CD14-positive monocyte (primary cell): ENCODE measurements at regions not wholly inside any gene's neighbourhood (a gene's known extent, or its start where the extent isn't known, plus 50 kb on each side); places are given as distances from the start of the nearest gene placed in this dataset.

ENCODE experiments used
- DNase-seq, 3 donors: peaks; one replicate each; pipeline ENCODE4 v3.0.0-alpha.2; 2011 to 2022
- H2AFZ ChIP-seq: 2 replicates; pipeline ENCODE4 v1.6.0; 2012; ENCODE audit warnings: mild to moderate bottlenecking, low read depth, low read length, inconsistent platforms; ENCODE audit not compliant: insufficient read depth, poor library complexity, severe bottlenecking
- H3K27ac ChIP-seq, 2 donors: 1 replicate in 1 of 2; 2 replicates in 1 of 2; pipeline ENCODE4 v1.5.1; 2012 to 2013; ENCODE audit warnings: low read length in 2 of 2, control low read depth in 1 of 2, inconsistent platforms in 1 of 2, low read depth in 1 of 2, mild to moderate bottlenecking in 1 of 2
- H3K27me3 ChIP-seq, 2 donors: one replicate each; pipeline versions ENCODE4 v1.6.0 to v1.6.1; 2011 to 2013; ENCODE audit warnings: low read length in 2 of 2; ENCODE audit not compliant: control insufficient read depth in 2 of 2, insufficient read depth in 2 of 2
- H3K36me3 ChIP-seq, 2 donors: replicated peaks in 1 of 2; 1 replicate in 1 of 2; 2 replicates in 1 of 2; pipeline versions ENCODE4 v1.5.1 to v1.6.1; 2012 to 2013; ENCODE audit warnings: low read length in 2 of 2, control low read depth in 1 of 2, inconsistent platforms in 1 of 2, mild to moderate bottlenecking in 1 of 2; ENCODE audit not compliant: insufficient read depth in 2 of 2, control insufficient read depth in 1 of 2
- H3K4me1 ChIP-seq, 2 donors: 1 replicate in 1 of 2; 2 replicates in 1 of 2; pipeline versions ENCODE4 v1.5.1 to v1.6.1; 2012 to 2013; ENCODE audit warnings: low read length in 2 of 2, control low read depth in 1 of 2, inconsistent platforms in 1 of 2, mild to moderate bottlenecking in 1 of 2, moderate library complexity in 1 of 2; ENCODE audit not compliant: insufficient read depth in 2 of 2, control insufficient read depth in 1 of 2
- H3K4me2 ChIP-seq: replicated peaks from 2 replicates; pipeline ENCODE3; 2012; ENCODE audit warnings: low read length, moderate library complexity, mild to moderate bottlenecking; ENCODE audit not compliant: poor library complexity, severe bottlenecking; ENCODE audit errors: extremely low read depth
- H3K4me3 ChIP-seq, 3 experiments: fragments of 200-600 bp in 1 of 3; sonication (generic) in 1 of 3; replicated peaks in 1 of 3; 1 replicate in 2 of 3; 2 replicates in 1 of 3; pipeline ENCODE4 v1.5.1; 2011 to 2013; ENCODE audit warnings: low read length in 3 of 3, mild to moderate bottlenecking in 3 of 3, control low read depth in 2 of 3, low read depth in 2 of 3, inconsistent platforms in 1 of 3, moderate library complexity in 1 of 3
- H3K79me2 ChIP-seq: 2 replicates; pipeline ENCODE4 v1.6.0; 2012; ENCODE audit warnings: mild to moderate bottlenecking, control low read depth, inconsistent platforms, low read length, moderate library complexity; ENCODE audit not compliant: insufficient read depth
- H3K9ac ChIP-seq: 2 replicates; pipeline ENCODE4 v1.6.0; 2017; ENCODE audit warnings: low read length, mild to moderate bottlenecking; ENCODE audit not compliant: insufficient read depth, poor library complexity, severe bottlenecking
- H3K9me3 ChIP-seq, 2 donors: replicated peaks in 1 of 2; 1 replicate in 1 of 2; 2 replicates in 1 of 2; pipeline versions ENCODE4 v1.5.1 to v1.6.1; 2012 to 2013; ENCODE audit warnings: low read length in 2 of 2, control low read depth in 1 of 2; ENCODE audit not compliant: control insufficient read depth in 1 of 2, insufficient read depth in 1 of 2
- H4K20me1 ChIP-seq: 2 replicates; pipeline ENCODE4 v1.6.0; 2012; ENCODE audit warnings: mild to moderate bottlenecking, low read length, control low read depth, moderate library complexity; ENCODE audit not compliant: insufficient read depth
- H3K27ac Mint-ChIP-seq, 7 donors: one replicate each; pipeline ENCODE4 v1.8.0; 2020; ENCODE audit warnings: mild to moderate bottlenecking in 7 of 7, mixed read lengths in 7 of 7, moderate library complexity in 6 of 7, inconsistent platforms in 2 of 7
- H3K27me3 Mint-ChIP-seq, 3 donors: one replicate each; pipeline ENCODE4 v1.8.0; 2021 to 2022; ENCODE audit warnings: low read depth in 3 of 3, mild to moderate bottlenecking in 3 of 3, mixed read lengths in 3 of 3, moderate library complexity in 3 of 3, inconsistent platforms in 1 of 3
- H3K36me3 Mint-ChIP-seq, 2 donors: one replicate each; pipeline ENCODE4 v1.8.0; 2020; ENCODE audit warnings: mixed read lengths in 2 of 2, inconsistent platforms in 1 of 2, mild to moderate bottlenecking in 1 of 2
- H3K4me1 Mint-ChIP-seq: one replicate; pipeline ENCODE4 v1.8.0; 2020; ENCODE audit warnings: mild to moderate bottlenecking, mixed read lengths
- H3K4me3 Mint-ChIP-seq, 2 donors: one replicate each; pipeline ENCODE4 v1.8.0; 2020; ENCODE audit warnings: mild to moderate bottlenecking in 2 of 2, mixed read lengths in 2 of 2, moderate library complexity in 1 of 2
- H3K9me3 Mint-ChIP-seq, 7 donors: one replicate each; pipeline ENCODE4 v1.8.0; 2020 to 2022; ENCODE audit warnings: mixed read lengths in 7 of 7, mild to moderate bottlenecking in 6 of 7, moderate library complexity in 6 of 7, inconsistent platforms in 2 of 7
- CTCF ChIP-seq: fragments of 200-600 bp; IDR thresholded peaks from one replicate; pipeline ENCODE4 v1.8.0; 2022; ENCODE audit warnings: antibody characterized with exemption, mild to moderate bottlenecking
- WGBS: methylation state at CpG from one replicate; pipeline ENCODE4 v1.1.5; 2013; ENCODE audit warnings: missing lambda C conversion rate; ENCODE audit not compliant: insufficient coverage; 5-methylcytosine and 5-hydroxymethylcytosine counted together
- intact Hi-C, 2 donors: fragments of 100-400 bp; cut with micrococcal nuclease; formaldehyde crosslinking; loops; one replicate each; pipeline versions ENCODE4 v1.15.0 to v1.15.1; 2023

GRCh38 chr2:19748073-19748375, 153.8 kb downstream of the TTC32 start:
- Mint-ChIP-seq H3K27ac (no peak overlapping the region), H3K4me1 (no peaks in the 10 kb centered on the region), H3K36me3 (no peaks in the 10 kb centered on the region), H3K27me3 (peaks cover 0 to 5% (median 3%) of the 10 kb centered on the region in 3 donors), H3K9me3 (peaks cover 0 to 2% (median 0%) of the 10 kb centered on the region in 7 donors), H3K4me3 (no peak overlapping the region)
- no peak overlapping the region for H3K4me2 ChIP-seq
- no peak for DNase-seq
- H3K9ac ChIP-seq, result no peak overlapping the region
- no peaks in the 10 kb centered on the region for H3K9me3 ChIP-seq
- intact Hi-C loops, result no loop called here
- no peak overlapping the region for H3K27ac ChIP-seq
- no peak for TF ChIP-seq CTCF
- WGBS, result 82% methylated on average over 3 of the region's 6 CpGs
- H3K27me3 ChIP-seq, result no peaks in the 10 kb centered on the region
- H4K20me1 ChIP-seq, result no peaks in the 10 kb centered on the region
- H2AFZ ChIP-seq, result no peak overlapping the region
- H3K79me2 ChIP-seq, result no peaks in the 10 kb centered on the region
- H3K4me3 ChIP-seq, result no peak overlapping the region
- no peaks in the 10 kb centered on the region for H3K4me1 ChIP-seq
- H3K36me3 ChIP-seq, result no peaks in the 10 kb centered on the region

GRCh38 chr2:19747310-19748072, 154.3 kb downstream of the TTC32 start:
- H3K27me3 Mint-ChIP-seq, result peaks cover 0 to 5% (median 3%) of the 10 kb centered on the region in 3 donors
- no peaks in the 10 kb centered on the region for H3K4me1 Mint-ChIP-seq
- DNase-seq, result no peak
- Histone ChIP-seq H3K27me3 (no peaks in the 10 kb centered on the region), H3K4me1 (no peaks in the 10 kb centered on the region), H3K9me3 (no peaks in the 10 kb centered on the region), H3K4me2 (no peak overlapping the region), H3K4me3 (no peak overlapping the region), H4K20me1 (no peaks in the 10 kb centered on the region), H3K27ac (no peak overlapping the region), H3K79me2 (no peaks in the 10 kb centered on the region), H3K9ac (no peak overlapping the region), H3K36me3 (no peaks in the 10 kb centered on the region), H2AFZ (no peak overlapping the region)
- no peak overlapping the region for H3K4me3 Mint-ChIP-seq
- TF ChIP-seq CTCF, result no peak
- peaks cover 0 to 4% (median 0%) of the 10 kb centered on the region in 7 donors for H3K9me3 Mint-ChIP-seq
- no peaks in the 10 kb centered on the region for H3K36me3 Mint-ChIP-seq
- H3K27ac Mint-ChIP-seq, result no peak overlapping the region
- 91% methylated on average over 7 of the region's 10 CpGs for WGBS
- intact Hi-C loops, result no loop called here
